ENCODE measurements at regions not wholly inside any gene's neighbourhood (a gene's known extent, or its start where the extent isn't known, plus 50 kb on each side); places are given as distances from the start of the nearest gene placed in this dataset.
"Not testable (repeated sequence)": the region's sequence is repeated elsewhere in the genome, so short reads cannot be mapped to it uniquely, and the experiment has no call there.

DNA sequence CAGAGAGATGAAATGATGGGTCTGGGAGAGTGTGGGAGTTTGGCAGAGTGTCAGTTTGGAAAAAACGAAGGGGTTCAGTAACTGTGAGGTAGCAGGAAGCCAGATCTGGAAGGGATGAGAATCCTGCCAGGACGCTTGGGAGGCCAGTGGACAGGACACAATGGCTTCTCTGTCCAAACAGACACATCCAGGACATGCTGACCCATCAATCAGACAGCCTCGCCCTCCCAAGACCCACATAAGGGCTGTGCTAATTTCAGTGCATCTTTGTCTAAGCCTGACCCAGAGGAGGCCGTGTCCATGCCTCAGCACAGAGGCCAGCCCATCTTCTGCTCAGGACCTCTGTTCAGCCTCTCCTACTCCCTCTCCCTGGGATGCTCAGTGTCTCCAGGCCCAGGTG lies 576.5 kb upstream of the B3GAT1 start:
- no peaks in the 10 kb centered on the region for H3K36me3 ChIP-seq
- DNase-seq (no peak), ATAC-seq (no peak)
- WGBS, 2 donors = 52 to 64% methylated on average over 4 of the region's 4 CpGs
- no peak overlapping the region for H3K4me3 ChIP-seq
- peaks cover 0 to 22% (median 7%) of the 10 kb centered on the region in 7 donors for H3K27me3 ChIP-seq
- intact Hi-C loops (cut with DNase I) = no loop called here
- H3K4me1 ChIP-seq = no peaks in the 10 kb centered on the region
- TF ChIP-seq, protein P1, sequence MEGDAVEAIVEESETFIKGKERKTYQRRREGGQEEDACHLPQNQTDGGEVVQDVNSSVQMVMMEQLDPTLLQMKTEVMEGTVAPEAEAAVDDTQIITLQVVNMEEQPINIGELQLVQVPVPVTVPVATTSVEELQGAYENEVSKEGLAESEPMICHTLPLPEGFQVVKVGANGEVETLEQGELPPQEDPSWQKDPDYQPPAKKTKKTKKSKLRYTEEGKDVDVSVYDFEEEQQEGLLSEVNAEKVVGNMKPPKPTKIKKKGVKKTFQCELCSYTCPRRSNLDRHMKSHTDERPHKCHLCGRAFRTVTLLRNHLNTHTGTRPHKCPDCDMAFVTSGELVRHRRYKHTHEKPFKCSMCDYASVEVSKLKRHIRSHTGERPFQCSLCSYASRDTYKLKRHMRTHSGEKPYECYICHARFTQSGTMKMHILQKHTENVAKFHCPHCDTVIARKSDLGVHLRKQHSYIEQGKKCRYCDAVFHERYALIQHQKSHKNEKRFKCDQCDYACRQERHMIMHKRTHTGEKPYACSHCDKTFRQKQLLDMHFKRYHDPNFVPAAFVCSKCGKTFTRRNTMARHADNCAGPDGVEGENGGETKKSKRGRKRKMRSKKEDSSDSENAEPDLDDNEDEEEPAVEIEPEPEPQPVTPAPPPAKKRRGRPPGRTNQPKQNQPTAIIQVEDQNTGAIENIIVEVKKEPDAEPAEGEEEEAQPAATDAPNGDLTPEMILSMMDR (IDR thresholded peaks at IDR 0.05) = no peak
- no peaks in the 10 kb centered on the region for H3K9me3 ChIP-seq
- no peak overlapping the region for H3K27ac ChIP-seq

DNA sequence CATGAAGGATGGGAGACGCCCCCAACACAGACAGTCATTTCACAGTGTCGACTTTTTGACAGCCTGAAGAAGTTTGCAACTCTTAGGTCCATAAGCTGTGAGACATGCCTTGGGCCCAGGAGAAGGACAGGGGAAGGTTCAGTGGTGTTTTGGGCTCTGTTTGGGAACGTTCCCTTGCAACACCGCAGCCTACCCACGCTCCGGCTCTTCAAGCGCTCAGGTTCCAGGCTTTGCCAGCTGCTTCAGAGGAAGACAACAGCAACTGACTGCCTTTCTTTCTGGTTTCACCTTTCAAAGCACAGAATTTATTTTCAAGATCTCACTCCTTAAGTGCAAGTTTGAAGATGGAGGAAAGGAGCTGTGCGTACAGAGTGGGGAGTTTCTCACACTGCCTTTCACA lies 575.8 kb upstream of the B3GAT1 start:
- Histone ChIP-seq H3K27me3 (peaks cover 0 to 16% (median 9%) of the 10 kb centered on the region in 7 donors), H3K27ac (no peak overlapping the region), H3K36me3 (no peaks in the 10 kb centered on the region), H3K4me1 (no peaks in the 10 kb centered on the region), H3K4me3 (no peak overlapping the region), H3K9me3 (no peaks in the 10 kb centered on the region)
- ATAC-seq = no peak
- intact Hi-C loops (cut with DNase I) = no loop called here
- no peak for DNase-seq
- WGBS, 2 donors = 71 to 84% methylated on average over 8 of the region's 8 CpGs
- TF ChIP-seq, protein P1 (IDR thresholded peaks at IDR 0.05) = no peak

DNA sequence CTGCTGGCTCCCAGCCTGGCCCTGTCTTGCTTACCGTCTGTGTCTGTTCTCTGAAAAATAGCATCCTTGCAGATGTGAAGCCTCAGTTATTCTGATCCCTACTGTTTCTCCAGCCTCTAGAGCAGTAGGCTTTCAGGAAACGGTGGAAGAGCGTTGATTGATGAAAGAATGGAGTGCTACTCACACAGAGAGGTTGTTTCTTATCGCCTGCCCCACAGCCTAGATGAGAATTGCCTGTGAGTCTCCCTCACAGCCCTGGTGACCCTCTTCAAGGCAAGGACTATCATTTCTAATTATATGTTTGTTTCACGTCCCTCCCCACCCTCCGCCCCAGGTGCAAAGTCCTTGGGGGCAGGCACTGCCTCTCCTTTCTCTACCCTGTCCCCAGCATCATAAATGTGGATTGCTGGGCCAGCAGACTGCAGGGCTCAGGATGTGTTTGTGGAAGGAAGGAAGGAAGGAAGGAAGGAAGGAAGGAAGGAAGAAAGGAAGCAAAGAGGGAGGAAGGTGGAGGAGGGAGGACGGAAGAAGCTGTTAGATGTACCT lies 575.3 kb upstream of the B3GAT1 start:
- no peak for ATAC-seq
- WGBS, 2 donors = 59 to 60% methylated on average over 7 of the region's 7 CpGs
- intact Hi-C loops (cut with DNase I) = no loop called here
- H3K9me3 ChIP-seq = no peaks in the 10 kb centered on the region
- no peak overlapping the region for H3K27ac ChIP-seq
- H3K4me1 ChIP-seq = no peaks in the 10 kb centered on the region
- DNase-seq = no peak
- TF ChIP-seq, protein P1 (IDR thresholded peaks at IDR 0.05) = no peak
- H3K27me3 ChIP-seq = peaks cover 0 to 16% (median 9%) of the 10 kb centered on the region in 7 donors
- no peak overlapping the region for H3K4me3 ChIP-seq
- no peaks in the 10 kb centered on the region for H3K36me3 ChIP-seq

DNA sequence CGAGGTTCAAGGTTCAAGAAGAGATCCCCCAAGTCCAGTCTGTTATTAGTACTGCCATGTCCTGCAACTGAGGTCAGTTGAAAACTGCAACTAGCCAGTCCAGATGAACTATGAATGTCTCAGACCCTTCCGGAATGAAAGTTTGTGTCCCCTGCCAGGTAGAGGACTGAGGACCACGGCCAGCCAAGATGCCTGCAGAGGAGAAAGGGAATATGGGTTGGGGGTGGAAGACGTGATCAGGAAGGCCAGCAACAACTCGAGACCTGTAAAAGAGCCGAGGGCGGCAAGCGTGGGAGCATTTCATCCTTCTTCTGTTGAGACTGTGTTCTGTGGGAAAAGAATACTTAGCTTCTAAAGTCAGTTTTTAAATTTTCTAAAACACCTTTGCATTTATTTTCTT lies 572.4 kb upstream of the B3GAT1 start:
- TF ChIP-seq, protein P1 (IDR thresholded peaks at IDR 0.05) = no peak
- no peak for DNase-seq
- 80 to 84% methylated on average over 8 of the region's 8 CpGs for WGBS, 2 donors
- intact Hi-C loops (cut with DNase I) = no loop called here
- Histone ChIP-seq H3K27me3 (peaks cover 0 to 20% (median 8%) of the 10 kb centered on the region in 7 donors), H3K27ac (no peak overlapping the region), H3K4me1 (no peaks in the 10 kb centered on the region), H3K36me3 (no peaks in the 10 kb centered on the region), H3K4me3 (no peak overlapping the region), H3K9me3 (no peaks in the 10 kb centered on the region)
- ATAC-seq = no peak

DNA sequence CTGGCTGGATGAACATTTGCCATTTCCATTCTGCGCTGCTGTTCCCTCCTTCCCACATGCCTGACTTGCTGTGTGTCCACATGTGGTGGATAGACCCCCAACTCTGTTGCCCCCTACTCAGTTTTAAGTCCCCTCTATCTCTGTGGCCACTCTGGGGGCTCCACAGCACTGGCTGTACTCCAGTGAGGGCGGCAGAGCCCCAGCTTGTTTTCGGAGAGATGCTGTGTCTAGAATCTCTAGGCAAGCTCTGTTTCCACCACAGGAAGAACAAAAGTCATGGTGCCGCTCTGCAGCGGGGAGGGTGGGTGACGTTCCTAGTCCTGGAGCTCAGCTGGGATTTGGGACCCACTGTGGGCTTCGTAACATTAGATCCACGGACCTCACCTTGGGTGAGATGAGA lies 570.4 kb upstream of the B3GAT1 start:
- ATAC-seq = not testable (repeated sequence)

More for the DNA sequence above, 570.4 kb upstream of the B3GAT1 start:
- WGBS, 2 donors = 89 to 91% methylated on average over 8 of the region's 8 CpGs
- intact Hi-C loops (cut with DNase I); H3K27ac ChIP-seq; DNase-seq; H3K4me1 ChIP-seq; H3K36me3 ChIP-seq; H3K4me3 ChIP-seq; H3K9me3 ChIP-seq: not testable (repeated sequence)
- H3K27me3 ChIP-seq = peaks cover 0 to 18% (median 9%) of the 10 kb centered on the region in 7 donors

Measured in heart right ventricle (tissue), 16 donors.